Body of pancreas (tissue), 4 donors: ENCODE measurements at regions not wholly inside any gene's neighbourhood (a gene's known extent, or its start where the extent isn't known, plus 50 kb on each side); places are given as distances from the start of the nearest gene placed in this dataset.
"Not testable (repeated sequence)": the region's sequence is repeated elsewhere in the genome, so short reads cannot be mapped to it uniquely, and the experiment has no call there.

Source experiments
- ATAC-seq: fragments of 150-250 bp; one replicate; pipeline ENCODE4 v1.9.1; 2016
- DNase-seq, 4 donors: peaks; one replicate each; pipeline ENCODE4 v3.0.0-alpha.2; 2019
- H3K27ac ChIP-seq, 4 donors: fragments of 200-600 bp; sonication (generic); 1 replicate in 3 of 4; 2 replicates in 1 of 4; pipeline versions ENCODE4 v1.5.1 to v1.6.1; 2016 to 2019; ENCODE audit warnings: mild to moderate bottlenecking in 1 of 4, mixed read lengths in 1 of 4, moderate library complexity in 1 of 4
- H3K27me3 ChIP-seq, 2 donors: fragments of 200-600 bp; sonication (generic); one replicate each; pipeline ENCODE4 v1.6.0; 2016; ENCODE audit warnings: mild to moderate bottlenecking in 1 of 2
- H3K36me3 ChIP-seq, 2 donors: fragments of 200-600 bp; sonication (generic); replicated peaks in 1 of 2; 2 replicates each; pipeline ENCODE4 v1.5.1; 2016; ENCODE audit warnings: low read depth in 2 of 2; ENCODE audit not compliant: insufficient read depth in 1 of 2
- H3K4me1 ChIP-seq: fragments of 200-600 bp; sonication (generic); one replicate; pipeline ENCODE4 v1.6.0; 2016
- H3K4me3 ChIP-seq, 2 donors: fragments of 200-600 bp; sonication (generic); 1 replicate in 1 of 2; 2 replicates in 1 of 2; pipeline ENCODE4 v1.5.1; 2016 to 2019
- H3K9me3 ChIP-seq, 3 donors: fragments of 200-600 bp; sonication (generic); 1 replicate in 2 of 3; 2 replicates in 1 of 3; pipeline ENCODE4 v1.5.1; 2016
- CTCF ChIP-seq, 7 experiments: fragments of 450-650 bp in 4 of 7; fragments of 200-600 bp in 3 of 7; sonication (generic) in 3 of 7; IDR thresholded peaks; one replicate each; pipeline ENCODE4 v1.5.1; 2016 to 2019; ENCODE audit warnings: antibody characterized with exemption in 7 of 7
- POLR2A ChIP-seq, 3 donors: fragments of 450-650 bp; IDR thresholded peaks; one replicate each; pipeline ENCODE4 v1.6.1; 2016; ENCODE audit warnings: antibody characterized with exemption in 3 of 3, mild to moderate bottlenecking in 2 of 3
- WGBS, 2 donors: methylation state at CpG; one replicate each; pipeline ENCODE4 v1.1.5; 2017; 5-methylcytosine and 5-hydroxymethylcytosine counted together
- intact Hi-C: fragments of 100-400 bp; cut with DNase I; formaldehyde crosslinking; loops from one replicate; pipeline ENCODE4 v1.15.1; 2023

DNA sequence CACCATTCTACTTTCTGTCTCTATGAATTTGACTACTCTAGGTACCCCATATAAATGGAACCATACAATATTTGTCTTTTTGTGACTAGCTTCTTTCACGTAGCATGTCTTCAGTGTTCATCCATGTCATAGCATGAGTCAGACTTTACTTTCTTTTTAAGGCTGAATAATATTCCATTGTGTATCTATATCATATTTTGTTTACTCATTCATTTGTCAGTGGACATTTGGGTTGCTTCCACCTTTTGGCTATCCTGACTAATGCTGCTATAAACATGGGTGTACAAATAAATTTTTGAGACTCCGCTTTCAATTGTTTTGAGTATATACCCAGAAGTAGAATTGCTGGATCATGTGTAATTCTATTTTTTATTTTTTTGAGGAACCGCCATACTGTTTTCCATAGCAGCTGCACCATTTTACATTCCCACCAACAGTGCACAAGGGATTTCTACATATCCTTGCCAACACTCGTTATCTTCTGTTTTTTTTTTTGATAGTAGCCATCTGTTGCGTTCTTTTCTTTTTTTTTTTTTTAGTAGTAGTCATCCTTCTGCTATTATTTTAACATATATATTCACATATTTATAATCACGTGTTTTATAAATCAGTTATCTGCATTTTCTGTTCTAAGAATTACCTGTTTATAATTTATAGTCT, 158.0 kb upstream of the MED14 start:
- H3K27ac ChIP-seq, result no peak overlapping the region
- no peaks in the 10 kb centered on the region for H3K36me3 ChIP-seq
- DNase-seq (no peak), ATAC-seq (no peak)
- H3K4me3 ChIP-seq, result no peak overlapping the region
- TF ChIP-seq CTCF (IDR thresholded peaks at IDR 0.05) (no peak), POLR2A (IDR thresholded peaks at IDR 0.05) (no peak)
- H3K4me1 ChIP-seq, result no peaks in the 10 kb centered on the region
- intact Hi-C loops, result no loop called here
- no peaks in the 10 kb centered on the region for H3K9me3 ChIP-seq
- WGBS, 2 donors, result 60 to 65% methylated on average over 6 of the region's 6 CpGs
- no peaks in the 10 kb centered on the region for H3K27me3 ChIP-seq

- H3K4me3 ChIP-seq, result no peak overlapping the region
- DNase-seq (no peak), ATAC-seq (no peak)
- 75 to 86% methylated on average over 1 to 2 of the region's 3 CpGs for WGBS, 2 donors
- TF ChIP-seq CTCF (IDR thresholded peaks at IDR 0.05) (no peak), POLR2A (IDR thresholded peaks at IDR 0.05) (no peak)
- no peaks in the 10 kb centered on the region for H3K27me3 ChIP-seq
- H3K27ac ChIP-seq, result no peak overlapping the region
- no peaks in the 10 kb centered on the region for H3K4me1 ChIP-seq
- H3K9me3 ChIP-seq, result no peaks in the 10 kb centered on the region
- no peaks in the 10 kb centered on the region for H3K36me3 ChIP-seq
- intact Hi-C loops, result no loop called here
These were observed 159.9 kb upstream of the MED14 start for GRCh38 chrX:40895246-40895645.

- Histone ChIP-seq H3K27ac (no peak overlapping the region), H3K4me3 (no peak overlapping the region), H3K9me3 (no peaks in the 10 kb centered on the region), H3K27me3 (no peaks in the 10 kb centered on the region), H3K4me1 (no peaks in the 10 kb centered on the region), H3K36me3 (no peaks in the 10 kb centered on the region)
- ATAC-seq, result no peak
- 94% methylated on average over 3 of the region's 3 CpGs for WGBS, 2 donors
- TF ChIP-seq POLR2A (IDR thresholded peaks at IDR 0.05), result no peak
- no peak for TF ChIP-seq CTCF (IDR thresholded peaks at IDR 0.05)
- intact Hi-C loops, result no loop called here
- no peak for DNase-seq
These were observed 162.5 kb upstream of the MED14 start for GRCh38 chrX:40897718-40898270.

DNA sequence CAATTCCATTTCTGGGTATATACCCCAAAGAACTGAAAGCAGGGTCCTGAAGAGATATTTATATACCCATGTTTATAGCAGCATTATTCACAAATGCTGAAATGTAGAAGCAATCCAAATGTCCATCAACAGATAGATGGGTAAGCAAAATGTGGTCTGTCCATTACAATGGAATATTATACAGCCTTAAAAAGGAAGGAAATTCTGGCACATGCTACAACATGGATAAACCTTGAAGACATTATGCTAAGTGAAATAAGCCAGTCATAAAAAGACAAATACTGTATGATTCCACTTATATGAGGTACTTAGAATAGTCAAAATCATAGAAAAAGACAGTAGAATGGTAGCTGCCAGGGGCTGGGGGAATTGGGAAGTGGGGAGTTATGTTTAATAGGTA, 169.4 kb upstream of the MED14 start:
- H3K36me3 ChIP-seq, H3K27me3 ChIP-seq, DNase-seq, H3K27ac ChIP-seq, H3K4me1 ChIP-seq, intact Hi-C loops, H3K4me3 ChIP-seq, H3K9me3 ChIP-seq, ATAC-seq: not testable (repeated sequence)

- Histone ChIP-seq H3K4me3 (no peak overlapping the region), H3K4me1 (no peaks in the 10 kb centered on the region), H3K9me3 (no peaks in the 10 kb centered on the region), H3K27ac (no peak overlapping the region), H3K36me3 (no peaks in the 10 kb centered on the region), H3K27me3 (no peaks in the 10 kb centered on the region)
- WGBS, 2 donors, result 79% methylated on average over 7 of the region's 7 CpGs; no CpG with 5 or more reads in 1 of the 2 donors
- intact Hi-C loops, result no loop called here
- TF ChIP-seq POLR2A (IDR thresholded peaks at IDR 0.05), result no peak
- no peak for TF ChIP-seq CTCF (IDR thresholded peaks at IDR 0.05)
- ATAC-seq (no peak), DNase-seq (no peak)
These were observed 172.7 kb upstream of the MED14 start for GRCh38 chrX:40908026-40908425.
